ENCODE measurements at regions not wholly inside any gene's neighbourhood (a gene's known extent, or its start where the extent isn't known, plus 50 kb on each side); places are given as distances from the start of the nearest gene placed in this dataset.
"Not testable (repeated sequence)": the region's sequence is repeated elsewhere in the genome, so short reads cannot be mapped to it uniquely, and the experiment has no call there.

DNA sequence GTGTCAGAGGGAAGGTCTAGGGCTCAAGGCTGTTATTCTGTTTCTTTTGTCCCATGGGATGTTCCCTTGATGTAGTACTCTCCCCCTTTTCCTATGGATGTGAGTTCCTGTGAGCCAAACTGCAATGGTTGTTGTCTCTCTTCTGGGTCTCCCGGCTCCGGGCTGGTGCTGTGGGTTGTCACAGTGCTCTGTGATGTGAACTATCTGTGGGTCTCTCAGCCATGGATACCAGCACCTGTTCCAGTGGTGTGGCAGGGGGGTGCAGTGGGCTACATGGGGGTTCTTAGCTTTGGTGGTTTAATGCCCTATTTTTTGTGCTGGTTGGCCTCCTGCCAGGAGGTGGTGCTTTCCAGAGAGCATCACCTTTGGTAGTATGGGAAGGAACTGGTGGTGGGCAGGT, 941.1 kb downstream of the KCNA4 start:
- no peak for DNase-seq

- DNase-seq: no peak
Measured at GRCh38 chr11:29063630-29064361, 953.0 kb downstream of the KCNA4 start.

- no peak for DNase-seq
Measured at GRCh38 chr11:29061452-29061851, 953.3 kb downstream of the METTL15 start.

DNA sequence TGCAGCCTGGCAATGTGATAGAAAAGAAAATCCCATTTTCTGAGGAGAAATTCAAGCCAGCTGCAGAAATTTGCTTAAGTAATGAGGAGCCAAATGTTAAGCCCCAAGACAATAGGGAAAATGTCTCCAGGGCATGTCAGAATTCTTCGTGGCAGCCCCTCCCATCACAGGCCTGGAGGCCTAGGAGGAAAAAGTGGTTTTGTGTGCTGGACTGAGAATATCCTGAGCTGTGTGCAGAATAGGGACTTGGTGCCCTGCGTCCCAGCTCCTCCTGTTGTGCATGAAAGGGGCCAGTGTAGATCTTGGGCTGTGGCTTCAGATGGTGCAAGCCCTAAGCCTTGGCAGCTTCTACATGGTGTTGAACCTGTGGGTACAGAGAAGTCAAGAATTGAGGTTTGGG, 948.3 kb downstream of the METTL15 start:
- DNase-seq: not testable (repeated sequence)

DNA sequence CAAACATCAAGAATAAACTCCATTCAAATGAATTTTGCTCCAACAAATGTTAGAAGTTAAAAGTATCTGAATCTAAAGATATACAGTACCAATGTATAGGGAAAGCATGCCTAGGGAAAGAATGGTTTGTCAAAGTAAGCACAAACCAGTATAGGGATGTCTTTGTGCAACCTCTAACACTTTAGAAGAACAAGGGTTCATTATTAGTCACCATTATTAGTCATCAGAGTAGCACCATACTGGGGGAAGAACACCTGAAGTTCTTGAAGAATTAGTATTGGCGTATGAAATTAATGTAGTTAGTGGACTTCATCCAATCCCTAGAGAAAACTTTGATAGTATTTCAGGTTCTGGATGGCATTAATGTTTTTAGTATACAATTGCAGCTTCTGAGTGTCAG, 943.7 kb downstream of the METTL15 start:
- DNase-seq: no peak

- not testable (repeated sequence) for DNase-seq
Measured at GRCh38 chr11:29050962-29051361, 942.8 kb downstream of the METTL15 start.

DNA sequence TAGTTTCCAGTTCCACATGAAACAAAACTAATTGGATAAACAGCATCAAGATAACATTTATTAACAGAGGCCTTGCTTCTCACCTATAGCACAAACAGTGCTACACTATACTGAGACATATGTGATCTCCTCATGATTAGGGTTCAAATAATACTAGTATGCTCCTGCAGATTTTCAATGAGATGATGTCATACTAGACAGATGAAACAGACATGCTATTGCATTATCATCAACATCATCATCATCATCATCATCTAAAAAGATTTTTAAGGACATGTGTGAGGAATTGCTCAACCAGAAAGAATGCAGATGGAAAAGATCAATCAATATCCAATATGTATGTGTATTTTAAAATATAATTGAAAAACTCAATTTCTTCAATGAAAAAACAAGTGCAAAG, 932.3 kb downstream of the METTL15 start:
- DNase-seq: no peak

DNA sequence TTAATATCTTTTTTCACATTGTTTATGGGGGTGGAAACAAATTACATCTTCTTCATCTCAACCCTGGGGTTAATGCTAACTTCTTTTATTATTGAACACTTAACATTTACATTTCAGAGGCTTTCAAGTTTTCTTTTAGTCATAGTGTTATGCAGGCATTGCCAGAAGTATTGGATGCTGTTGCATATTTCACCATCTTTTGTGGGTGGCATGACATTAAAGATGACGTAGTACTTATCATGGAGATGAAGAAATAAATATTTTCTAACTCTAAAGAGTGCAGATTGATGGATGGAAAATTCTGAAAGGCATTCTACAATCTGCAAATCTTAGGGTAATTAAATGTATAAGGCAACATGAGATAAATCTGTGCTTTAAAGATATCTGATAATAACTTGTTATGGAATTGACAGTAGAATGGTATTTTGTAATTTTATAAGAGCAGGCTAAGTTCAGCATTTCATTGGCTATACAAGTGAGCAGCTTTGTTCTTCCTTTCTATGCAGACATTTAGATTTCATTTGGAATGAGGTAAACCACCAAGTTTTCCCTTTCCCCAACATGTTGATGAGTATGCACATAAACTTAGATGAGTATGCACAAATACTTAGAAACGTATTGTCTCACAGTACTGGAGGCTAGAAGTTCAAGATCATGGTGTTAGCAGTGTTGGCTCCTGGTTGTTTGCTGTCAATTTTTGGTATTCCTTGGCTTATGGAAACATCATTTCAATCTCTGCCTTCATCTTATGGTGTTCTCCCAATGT, 924.4 kb downstream of the METTL15 start:
- DNase-seq: no peak

DNA sequence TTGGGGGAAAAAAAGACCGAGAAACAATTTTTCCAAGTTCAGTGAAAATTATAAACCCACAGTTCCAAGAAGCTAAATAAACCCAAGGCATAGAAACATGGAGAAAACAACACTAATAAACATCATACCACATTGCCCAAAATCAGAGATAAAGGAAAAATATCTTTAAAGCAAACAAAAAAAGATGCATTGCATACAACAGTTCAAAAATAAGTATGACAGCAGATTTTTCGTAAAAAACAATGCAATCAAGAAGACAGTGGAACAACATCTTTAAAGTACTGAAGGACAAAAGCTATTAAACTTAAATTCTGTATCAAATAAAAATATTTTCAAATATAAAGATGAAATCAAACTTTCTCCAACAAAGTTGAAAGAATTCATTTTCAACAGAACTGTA, 921.3 kb downstream of the METTL15 start:
- no peak for DNase-seq

- no peak for DNase-seq
Measured at GRCh38 chr11:29027436-29027835, 919.2 kb downstream of the METTL15 start.

DNA sequence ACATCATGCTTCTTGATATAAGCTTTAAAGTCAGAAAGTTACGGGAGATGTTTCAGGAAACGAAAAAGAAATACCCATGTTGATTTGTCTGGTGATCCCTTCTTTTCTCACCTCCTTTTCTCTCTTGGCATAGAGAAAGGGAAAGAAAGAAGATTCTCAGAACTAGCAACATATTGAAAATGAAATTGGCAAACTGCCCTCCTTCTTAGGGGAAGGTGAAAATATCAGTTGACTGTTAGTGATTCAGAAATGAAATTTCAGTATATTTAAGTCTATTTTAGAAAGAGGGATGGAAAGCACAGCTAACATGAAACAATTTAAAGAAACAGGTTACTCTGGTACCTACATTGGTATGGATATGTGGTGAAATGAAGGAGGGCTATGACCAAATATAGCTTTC, 918.1 kb downstream of the METTL15 start:
- DNase-seq: no peak

DNA sequence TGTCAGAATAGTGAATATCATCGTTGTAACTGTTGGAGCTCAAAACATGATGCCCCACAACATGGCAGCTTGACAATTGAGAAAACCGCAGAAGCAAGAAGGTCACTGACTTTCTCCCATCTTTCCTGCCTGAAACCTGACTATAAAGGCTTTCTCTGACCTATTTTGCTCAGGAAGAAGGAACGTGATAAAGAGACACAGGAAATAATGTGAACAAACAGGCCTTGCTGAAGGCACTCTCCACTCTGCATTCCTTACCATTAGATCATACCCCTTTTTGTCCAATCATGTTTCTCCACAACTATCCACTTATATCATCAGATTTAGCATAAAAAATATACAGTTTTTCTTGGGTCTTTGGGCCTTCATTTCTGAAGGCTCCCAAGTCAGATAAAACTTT, 916.8 kb downstream of the METTL15 start:
- no peak for DNase-seq

GRCh38 chr11:29024386-29024785, 916.2 kb downstream of the METTL15 start:
- peak in 1 of 51 donors; percentile 8 for DNase-seq

DNA sequence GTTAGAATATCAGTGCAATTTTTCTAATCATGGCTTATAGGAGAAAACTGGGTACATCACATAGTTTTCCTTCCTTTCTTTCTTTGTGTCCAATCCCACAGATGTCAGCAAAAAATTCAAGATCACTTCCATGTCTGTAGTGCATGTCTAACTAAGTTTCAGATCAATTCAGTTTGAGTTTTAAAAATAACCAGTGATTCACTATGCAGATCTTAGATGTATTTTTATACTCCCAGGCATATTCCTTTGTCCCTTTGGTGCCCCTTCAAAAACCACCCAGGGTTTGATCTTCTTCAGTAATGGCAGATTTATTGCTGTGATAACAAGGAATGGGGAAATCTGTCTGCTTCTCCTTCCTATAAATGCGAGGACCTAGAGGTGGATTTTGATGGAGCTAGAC, 915.6 kb downstream of the METTL15 start:
- DNase-seq: no peak

DNA sequence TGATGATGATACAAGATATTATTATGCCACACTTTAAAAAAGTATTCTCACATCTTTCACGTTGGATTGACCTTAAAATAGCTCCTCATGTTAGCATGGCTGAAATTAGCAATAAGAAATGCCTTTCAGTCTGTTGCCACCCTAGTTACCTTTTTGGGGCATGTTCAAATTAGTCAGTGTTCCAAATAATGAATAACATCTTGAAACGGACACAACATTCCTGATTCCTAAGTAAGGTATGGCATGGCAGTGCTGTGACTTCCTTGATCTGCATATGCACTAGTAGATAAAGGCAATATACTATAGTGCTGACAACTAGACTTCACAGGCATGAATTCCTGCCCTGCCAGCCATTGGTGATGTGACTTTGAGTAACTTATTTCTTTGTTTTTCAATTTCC, 914.5 kb downstream of the METTL15 start:
- no peak for DNase-seq

DNA sequence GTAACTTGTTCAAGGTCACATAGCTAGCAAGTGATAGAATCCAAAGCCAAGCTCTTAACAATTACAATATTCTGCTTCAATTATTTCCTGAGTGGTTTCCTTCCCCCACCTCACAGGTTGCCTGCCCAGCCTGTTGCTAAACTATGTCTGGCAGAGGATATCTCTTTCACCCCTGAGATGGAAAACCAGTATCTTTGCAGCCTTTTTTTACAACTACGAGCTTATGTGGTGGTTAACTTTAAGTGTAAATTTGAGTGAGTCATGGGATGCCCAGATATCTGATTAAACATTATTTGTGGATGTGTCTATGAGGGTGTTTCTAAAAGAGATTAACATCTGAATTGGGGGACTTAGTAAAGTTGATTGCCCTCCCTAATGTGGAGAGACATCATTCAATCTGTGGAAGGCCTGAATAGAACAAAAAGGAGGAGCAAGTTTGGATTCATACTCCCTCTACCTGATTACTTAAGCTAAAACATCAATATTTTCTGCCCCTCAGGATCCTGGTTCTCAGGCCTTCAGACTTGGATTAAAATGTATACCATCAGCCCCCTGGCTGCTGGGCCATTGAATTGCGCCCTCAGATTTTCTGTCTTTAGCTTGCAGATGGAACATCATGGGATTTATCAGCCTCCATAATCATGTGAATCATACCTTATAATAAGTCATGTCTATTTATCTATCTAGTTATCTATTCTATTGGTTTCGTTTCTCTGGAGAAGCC, 911.9 kb downstream of the METTL15 start:
- no peak for DNase-seq

DNA sequence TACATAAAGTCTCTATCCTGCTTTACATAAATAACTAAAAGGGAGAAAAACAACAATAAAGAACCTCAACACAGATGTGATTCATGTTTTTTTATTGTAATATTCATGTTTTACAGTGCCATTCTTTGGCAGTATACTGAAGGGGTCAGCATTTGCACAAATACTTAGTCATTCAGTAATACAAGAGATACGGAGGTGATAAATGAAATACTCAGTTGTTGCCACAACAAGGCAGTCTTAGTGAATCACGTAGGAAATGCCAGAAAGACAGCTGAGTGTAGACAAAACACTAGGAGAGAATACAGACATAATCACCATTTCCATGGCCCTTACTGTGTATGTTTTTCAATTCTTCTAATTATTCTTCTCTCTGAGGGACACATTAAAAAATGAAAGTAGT, 910.4 kb downstream of the METTL15 start:
- DNase-seq: no peak

GRCh38 chr11:29017941-29018340, 909.8 kb downstream of the METTL15 start:
- no peak for DNase-seq

GRCh38 chr11:29012507-29012906, 904.3 kb downstream of the METTL15 start:
- no peak for DNase-seq

- no peak for DNase-seq
Measured at GRCh38 chr11:29009426-29009825, 901.2 kb downstream of the METTL15 start.

- DNase-seq: no peak
Measured at GRCh38 chr11:29008481-29008880, 900.3 kb downstream of the METTL15 start.

DNA sequence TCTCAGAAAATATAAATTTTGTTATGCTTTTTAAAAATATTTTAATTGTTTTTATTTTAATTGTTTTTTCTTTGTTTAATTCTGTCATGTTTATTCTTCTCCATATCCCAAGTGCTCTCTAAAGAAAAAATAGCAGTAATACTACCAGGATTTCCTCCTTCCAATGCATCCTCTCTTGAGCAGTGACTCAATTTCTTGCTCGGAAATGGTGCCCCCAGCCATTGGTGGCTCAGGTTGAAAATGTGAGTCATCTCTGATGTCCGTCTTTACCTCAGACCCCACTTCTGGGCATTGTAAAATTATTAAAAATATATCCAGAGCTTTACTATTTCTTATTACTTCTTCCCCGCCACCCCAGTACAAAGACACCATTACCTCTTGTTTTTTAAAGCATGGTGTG, 898.5 kb downstream of the METTL15 start:
- DNase-seq: no peak
